ENCODE measurements at regions not wholly inside any gene's neighbourhood (a gene's known extent, or its start where the extent isn't known, plus 50 kb on each side); places are given as distances from the start of the nearest gene placed in this dataset.
A peak's percentile ranks its signal among the peaks of the same experiment; 100 is the strongest.
"Not testable (repeated sequence)": the region's sequence is repeated elsewhere in the genome, so short reads cannot be mapped to it uniquely, and the experiment has no call there.

GRCh38 chr9:124139001-124139400 is 118.7 kb upstream of the NEK6 start:
- FAIRE-seq = no peak

GRCh38 chr9:124140941-124141568 is 116.7 kb upstream of the NEK6 start:
- DNase-seq (ENCODE audit: insufficient read length) = no peak
- TF ChIP-seq POLR2A (IDR thresholded peaks at IDR 0.05; ENCODE audit: low read depth, low read length) (no peak), TAF1 (IDR thresholded peaks at IDR 0.05; ENCODE audit: borderline replicate concordance, low read depth, low read length) (no peak), POLR2AphosphoS5 (IDR thresholded peaks at IDR 0.05; ENCODE audit: low read depth, low read length) (no peak)
- no peak for FAIRE-seq

More at GRCh38 chr9:124139001-124139400, 118.7 kb upstream of the NEK6 start:
- TF ChIP-seq POLR2A (IDR thresholded peaks at IDR 0.05; ENCODE audit: low read depth, low read length) (no peak), TAF1 (IDR thresholded peaks at IDR 0.05; ENCODE audit: borderline replicate concordance, low read depth, low read length) (no peak), POLR2AphosphoS5 (IDR thresholded peaks at IDR 0.05; ENCODE audit: low read depth, low read length) (no peak)
- no peak for DNase-seq (ENCODE audit: insufficient read length)

DNA sequence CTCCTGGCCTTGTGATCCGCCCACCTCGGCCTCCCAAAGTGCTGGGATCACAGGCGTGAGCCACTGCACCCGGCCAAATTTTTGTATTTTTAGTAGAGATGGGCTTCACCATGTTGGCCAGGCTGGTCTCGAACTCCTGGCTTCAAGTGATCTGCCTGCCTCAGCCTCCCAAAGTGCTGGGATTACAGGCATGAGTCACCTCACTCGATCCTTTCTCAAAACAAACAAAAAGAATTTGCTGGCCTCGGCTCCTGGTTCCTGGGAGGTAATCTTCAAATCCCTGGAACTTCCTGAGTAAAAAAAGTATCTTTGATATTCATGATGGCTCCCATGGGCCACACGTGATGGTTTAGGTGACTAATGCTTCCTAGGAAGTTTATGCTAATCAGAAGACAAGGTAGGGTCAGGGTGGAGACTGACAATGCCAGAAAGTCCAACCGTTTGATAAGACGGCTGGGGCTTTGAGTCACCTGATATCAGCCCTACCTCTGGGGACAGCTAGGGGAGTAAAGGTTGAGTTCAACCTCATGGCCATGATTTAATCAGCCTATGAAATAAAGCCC is 113.1 kb upstream of the NEK6 start:
- not testable (repeated sequence) for FAIRE-seq; DNase-seq (ENCODE audit: insufficient read length)

DNA sequence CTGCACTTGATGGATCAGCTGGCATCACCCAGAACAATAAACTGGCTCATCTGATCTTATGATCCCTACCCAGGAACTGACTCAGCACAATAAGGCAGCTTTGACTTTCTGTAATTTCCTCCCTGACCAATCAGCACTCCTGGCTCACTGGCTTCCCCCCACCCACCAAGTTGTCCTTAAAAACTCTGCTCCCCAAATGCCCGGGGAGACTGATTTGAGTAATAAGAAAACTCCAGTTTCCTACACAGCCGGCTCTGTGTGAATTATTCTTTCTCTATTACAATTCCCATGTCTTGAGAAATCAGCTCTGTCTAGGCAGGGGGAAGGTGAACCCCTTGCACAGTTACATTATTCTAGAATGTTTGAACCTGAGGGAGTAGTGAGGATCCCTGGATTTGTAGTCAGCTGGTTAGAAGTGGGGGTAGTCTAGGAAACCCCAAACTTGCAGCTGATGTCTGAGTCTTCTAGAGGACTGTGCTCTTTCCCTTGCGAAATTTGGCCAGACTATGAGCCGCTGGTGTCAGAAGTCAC is 111.7 kb upstream of the NEK6 start:
- FAIRE-seq = no peak
- no peak for DNase-seq (ENCODE audit: insufficient read length)
- no peak for TF ChIP-seq POLR2AphosphoS5 (IDR thresholded peaks at IDR 0.05; ENCODE audit: low read depth, low read length)
- no peak for TF ChIP-seq TAF1 (IDR thresholded peaks at IDR 0.05; ENCODE audit: borderline replicate concordance, low read depth, low read length)
- no peak for TF ChIP-seq POLR2A (IDR thresholded peaks at IDR 0.05; ENCODE audit: low read depth, low read length)

- no peak for FAIRE-seq
- DNase-seq (ENCODE audit: insufficient read length) = no peak
- TF ChIP-seq POLR2AphosphoS5 (IDR thresholded peaks at IDR 0.05; ENCODE audit: low read depth, low read length) (no peak), TAF1 (IDR thresholded peaks at IDR 0.05; ENCODE audit: borderline replicate concordance, low read depth, low read length) (no peak), POLR2A (IDR thresholded peaks at IDR 0.05; ENCODE audit: low read depth, low read length) (no peak)
Observed at GRCh38 chr9:124149992-124150391, 107.8 kb upstream of the NEK6 start.

- DNase-seq (ENCODE audit: insufficient read length) (no peak), FAIRE-seq (no peak)
- TF ChIP-seq POLR2AphosphoS5 (IDR thresholded peaks at IDR 0.05; ENCODE audit: low read depth, low read length) = no peak
- no peak for TF ChIP-seq POLR2A (IDR thresholded peaks at IDR 0.05; ENCODE audit: low read depth, low read length)
- no peak for TF ChIP-seq TAF1 (IDR thresholded peaks at IDR 0.05; ENCODE audit: borderline replicate concordance, low read depth, low read length)
Observed at GRCh38 chr9:124163760-124164255, 93.9 kb upstream of the NEK6 start.

DNA sequence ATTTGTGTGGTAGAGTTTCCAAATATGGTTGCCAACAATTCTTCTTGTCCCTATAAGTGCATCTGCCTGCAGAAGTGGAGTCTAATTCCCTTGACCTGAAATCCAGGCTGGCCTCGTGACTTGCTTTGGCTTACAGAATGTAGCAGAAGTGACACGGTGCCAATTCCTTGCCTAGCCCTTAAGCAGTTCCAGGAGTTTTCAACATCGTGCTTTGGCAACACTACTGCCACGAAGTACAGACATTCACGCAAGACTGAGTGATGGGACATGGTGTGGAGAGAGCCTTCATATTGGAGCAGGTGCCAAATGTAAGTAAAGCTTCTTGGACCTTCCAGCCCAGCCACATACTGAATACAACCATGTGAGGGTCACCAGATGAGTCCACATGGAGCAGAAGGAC is 92.9 kb upstream of the NEK6 start:
- no peak for TF ChIP-seq POLR2A (IDR thresholded peaks at IDR 0.05; ENCODE audit: low read depth, low read length)
- DNase-seq (ENCODE audit: insufficient read length) (no peak), FAIRE-seq (no peak)

DNA sequence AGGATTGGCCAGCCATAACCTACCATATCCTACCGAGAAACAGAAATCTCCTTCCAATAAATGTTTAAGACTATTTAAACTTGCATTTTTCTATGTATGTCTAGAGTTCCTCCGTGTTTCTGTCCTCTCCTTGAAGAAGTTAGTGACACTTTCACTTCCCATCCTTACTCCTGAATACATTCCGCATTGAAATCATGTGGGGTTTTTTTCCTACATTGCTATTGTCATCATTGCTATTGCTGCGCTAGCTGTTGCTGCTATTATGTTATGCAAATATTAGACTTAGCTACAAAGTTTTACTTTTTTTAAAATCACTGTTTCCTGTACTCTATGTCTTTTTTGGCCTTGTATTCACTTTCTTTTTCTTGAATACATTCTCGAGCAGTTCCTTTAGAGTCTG is 83.3 kb upstream of the NEK6 start:
- FAIRE-seq (peak; percentile 92), DNase-seq (ENCODE audit: insufficient read length) (no peak)
- TF ChIP-seq TAF1 (IDR thresholded peaks at IDR 0.05; ENCODE audit: borderline replicate concordance, low read depth, low read length) (no peak), POLR2A (IDR thresholded peaks at IDR 0.05; ENCODE audit: low read depth, low read length) (no peak), POLR2AphosphoS5 (IDR thresholded peaks at IDR 0.05; ENCODE audit: low read depth, low read length) (no peak)

DNA sequence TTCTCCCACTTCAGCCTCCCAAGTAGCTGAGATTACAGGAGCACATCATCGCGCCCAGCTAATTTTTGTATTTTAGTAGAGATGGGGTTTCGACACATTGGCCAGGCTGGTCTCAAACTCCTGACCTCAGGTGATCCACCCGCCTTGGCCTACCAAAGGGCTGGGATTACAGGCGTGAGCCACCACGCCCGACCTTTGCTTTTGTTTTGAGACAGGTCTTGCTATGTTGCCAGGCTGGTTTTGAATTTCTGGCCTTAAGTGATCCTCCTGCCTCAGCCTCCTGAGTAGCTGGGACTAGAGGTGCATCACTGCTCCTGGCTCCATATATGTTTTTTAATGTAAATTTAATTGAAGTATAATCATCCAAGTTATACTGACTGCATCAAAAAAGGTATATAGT is 80.2 kb upstream of the NEK6 start:
- not testable (repeated sequence) for FAIRE-seq

DNA sequence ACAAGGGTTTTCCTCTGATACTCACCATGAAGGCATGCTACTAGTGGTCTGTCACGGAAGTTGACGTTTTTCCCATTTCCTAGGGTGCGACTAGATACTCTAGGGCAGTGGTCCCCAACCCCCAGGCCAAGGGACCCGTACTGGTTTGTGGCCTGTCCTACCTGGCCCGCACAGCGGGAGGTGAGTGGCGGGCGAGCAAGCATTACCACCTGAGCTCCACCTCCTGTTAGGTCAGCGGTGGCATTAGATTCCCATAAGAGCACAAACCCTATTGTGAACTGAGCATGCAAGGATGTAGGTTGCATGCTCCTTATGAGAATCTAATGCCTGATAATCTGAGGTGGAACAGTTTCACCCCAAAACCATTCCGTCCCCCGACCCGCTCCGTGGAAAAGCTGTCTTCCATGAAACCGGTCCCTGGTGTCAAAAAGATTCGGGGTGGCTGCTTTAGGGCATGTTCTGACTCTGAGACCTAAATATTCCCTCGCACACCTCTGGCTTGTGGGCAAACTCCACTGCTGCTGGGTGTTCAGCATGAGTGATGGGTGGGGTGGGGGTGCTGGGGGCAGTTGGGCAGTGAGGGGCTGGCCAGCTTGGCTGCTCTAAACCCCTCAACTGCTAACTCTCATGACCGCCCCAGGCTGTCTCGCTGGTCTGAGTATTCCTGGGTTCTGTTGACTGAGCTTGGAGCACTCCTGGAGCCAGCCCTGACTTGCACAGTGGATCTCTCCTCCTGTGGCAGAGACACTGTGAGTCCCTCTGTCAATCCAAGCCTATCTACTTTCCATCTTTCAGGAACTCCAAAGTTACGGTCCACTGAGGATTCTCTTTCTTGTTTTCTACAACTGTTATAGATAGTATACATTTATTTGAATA is 78.3 kb upstream of the NEK6 start:
- TF ChIP-seq TAF1 (IDR thresholded peaks at IDR 0.05; ENCODE audit: borderline replicate concordance, low read depth, low read length) (no peak), POLR2A (IDR thresholded peaks at IDR 0.05; ENCODE audit: low read depth, low read length) (no peak), POLR2AphosphoS5 (IDR thresholded peaks at IDR 0.05; ENCODE audit: low read depth, low read length) (no peak)
- FAIRE-seq (no peak), DNase-seq (ENCODE audit: insufficient read length) (no peak)

More for the DNA sequence above, 80.2 kb upstream of the NEK6 start:
- not testable (repeated sequence) for DNase-seq (ENCODE audit: insufficient read length)

DNA sequence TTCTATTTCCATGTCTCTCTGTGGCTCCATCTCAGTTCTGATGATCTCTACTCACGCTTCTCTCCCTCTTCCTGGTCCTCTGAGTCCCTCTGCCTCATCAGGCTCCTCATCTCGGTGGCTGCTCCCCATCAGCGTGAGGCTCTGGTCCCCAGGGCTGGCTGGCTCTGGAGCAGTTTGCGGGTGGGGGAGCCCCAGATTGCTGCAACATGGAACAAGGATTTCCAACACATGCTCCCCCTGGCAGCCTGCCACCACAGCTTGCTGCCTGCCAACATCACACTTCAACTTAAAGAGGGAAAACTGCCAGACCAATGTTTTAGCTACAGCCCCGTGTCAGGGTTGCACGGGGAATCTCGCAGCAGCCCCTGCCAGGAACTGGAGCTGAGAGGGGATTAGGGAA is 77.2 kb upstream of the NEK6 start:
- no peak for DNase-seq (ENCODE audit: insufficient read length)
- no peak for FAIRE-seq

DNA sequence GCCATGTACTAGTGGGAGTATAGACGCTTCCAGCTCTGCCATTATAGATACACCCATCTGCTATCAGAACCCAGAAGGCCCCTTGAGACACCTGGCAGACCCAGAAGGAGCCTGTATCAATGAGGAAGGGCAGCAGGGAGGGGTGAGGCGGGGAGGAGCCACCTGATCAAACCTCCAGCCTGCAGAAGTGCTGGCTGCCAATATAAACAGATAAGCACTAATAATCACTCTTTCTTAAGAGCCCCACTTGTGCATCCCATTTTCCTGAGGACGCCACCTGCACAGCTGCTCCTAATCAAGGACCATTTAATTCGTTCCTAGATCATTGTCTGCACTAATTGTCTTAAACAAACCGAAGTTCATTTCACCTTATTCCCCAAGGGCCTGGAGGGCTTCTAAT is 75.0 kb upstream of the NEK6 start:
- no peak for DNase-seq (ENCODE audit: insufficient read length)
- TF ChIP-seq POLR2AphosphoS5 (IDR thresholded peaks at IDR 0.05; ENCODE audit: low read depth, low read length) = no peak
- FAIRE-seq = no peak

More for the DNA sequence above, 77.2 kb upstream of the NEK6 start:
- no peak for TF ChIP-seq POLR2AphosphoS5 (IDR thresholded peaks at IDR 0.05; ENCODE audit: low read depth, low read length)
- TF ChIP-seq TAF1 (IDR thresholded peaks at IDR 0.05; ENCODE audit: borderline replicate concordance, low read depth, low read length) = no peak
- no peak for TF ChIP-seq POLR2A (IDR thresholded peaks at IDR 0.05; ENCODE audit: low read depth, low read length)

All from GM12892 (cell line).